H1 (cell line): ENCODE measurements at regions not wholly inside any gene's neighbourhood (a gene's known extent, or its start where the extent isn't known, plus 50 kb on each side); places are given as distances from the start of the nearest gene placed in this dataset.

Source experiments
- CTCF ChIA-PET: fragments of 300-600 bp; sonication (Branson Sonifier 250); formaldehyde crosslinking; loops from one replicate; lab custom pipeline; 2021; ENCODE audit not compliant: partially characterized antibody; lab: Charles Lee
- POLR2A ChIA-PET: fragments of 300-600 bp; sonication (Branson Sonifier 250); formaldehyde crosslinking; loops from one replicate; lab custom pipeline; 2021; ENCODE audit warnings: inconsistent platforms; ENCODE audit not compliant: partially characterized antibody; lab: Charles Lee
- DNase-seq, 2 experiments: peaks; one replicate each; pipeline versions ENCODE4 v3.0.0 to v3.0.0-alpha.2; 2010 to 2022; ENCODE audit warnings: low spot score in 2 of 2, low read depth in 1 of 2, mixed read lengths in 1 of 2
- FAIRE-seq: peaks from 2 replicates; lab custom pipeline; 2011; peaks lifted over from hg19 to GRCh38; lab: Jason Lieb, UNC
- H2AFZ ChIP-seq: 2 replicates; pipeline ENCODE4 v1.8.1; 2012; ENCODE audit warnings: low read length, inconsistent platforms
- H2AK5ac ChIP-seq: 2 replicates; pipeline ENCODE4 v1.6.1; 2013; ENCODE audit warnings: low read depth, low read length
- H2BK120ac ChIP-seq: replicated peaks from 2 replicates; pipeline ENCODE3; 2013; ENCODE audit warnings: low read depth, low read length, inconsistent platforms
- H2BK12ac ChIP-seq: 2 replicates; pipeline ENCODE4 v1.6.1; 2013; ENCODE audit warnings: low read depth, low read length
- H2BK15ac ChIP-seq: 2 replicates; pipeline ENCODE4 v1.6.1; 2013; ENCODE audit warnings: low read length
- H2BK20ac ChIP-seq: 2 replicates; pipeline ENCODE4 v1.6.1; 2013; ENCODE audit warnings: low read length
- H2BK5ac ChIP-seq: 2 replicates; pipeline ENCODE4 v1.6.1; 2013; ENCODE audit warnings: low read depth, low read length
- H3K14ac ChIP-seq: 2 replicates; pipeline ENCODE4 v1.6.1; 2013; ENCODE audit warnings: inconsistent platforms; ENCODE audit not compliant: insufficient read length
- H3K18ac ChIP-seq: 2 replicates; pipeline ENCODE4 v1.6.1; 2013; ENCODE audit warnings: low read length; ENCODE audit errors: extremely low read depth
- H3K23ac ChIP-seq: 2 replicates; pipeline ENCODE4 v1.6.1; 2013; ENCODE audit warnings: inconsistent platforms; ENCODE audit not compliant: insufficient read length
- H3K23me2 ChIP-seq: 2 replicates; pipeline ENCODE4 v1.6.1; 2013; ENCODE audit warnings: low read depth, low read length
- H3K27ac ChIP-seq: 2 replicates; pipeline ENCODE4 v1.6.1; 2011; ENCODE audit warnings: low read depth, low read length, inconsistent platforms
- H3K27me3 ChIP-seq, 4 experiments: replicated peaks in 1 of 4; 1 replicate in 1 of 4; 2 replicates in 3 of 4; pipeline versions ENCODE4 v1.6.1 to v1.8.1; 2011 to 2013; ENCODE audit warnings: low read length in 3 of 4, mild to moderate bottlenecking in 3 of 4, inconsistent platforms in 2 of 4, mixed read lengths in 2 of 4, moderate library complexity in 1 of 4; ENCODE audit not compliant: control insufficient read depth in 3 of 4, insufficient read depth in 3 of 4; ENCODE audit errors: extremely low read depth in 1 of 4
- H3K36me3 ChIP-seq, 4 experiments: 2 replicates each; pipeline versions ENCODE4 v1.6.1 to v1.8.1; 2011 to 2013; ENCODE audit warnings: mild to moderate bottlenecking in 4 of 4, low read length in 3 of 4, moderate library complexity in 2 of 4, control low read depth in 1 of 4, inconsistent platforms in 1 of 4; ENCODE audit not compliant: insufficient read depth in 4 of 4, control insufficient read depth in 2 of 4
- H3K4ac ChIP-seq: replicated peaks from 2 replicates; pipeline ENCODE3; 2013; ENCODE audit warnings: low read length, low read depth, mixed read lengths, inconsistent platforms; ENCODE audit not compliant: insufficient read length
- H3K4me1 ChIP-seq, 4 experiments: replicated peaks in 1 of 4; 1 replicate in 1 of 4; 2 replicates in 3 of 4; pipeline versions ENCODE4 v1.6.1 to v1.8.1; 2011 to 2013; ENCODE audit warnings: low read length in 3 of 4, inconsistent platforms in 2 of 4, mixed read lengths in 1 of 4; ENCODE audit not compliant: insufficient read depth in 4 of 4, control insufficient read depth in 3 of 4
- H3K4me2 ChIP-seq, 2 experiments: 2 replicates each; pipeline versions ENCODE4 v1.6.1 to v1.8.1; 2011 to 2013; ENCODE audit warnings: low read depth in 2 of 2, low read length in 2 of 2, control low read depth in 1 of 2, inconsistent platforms in 1 of 2, mild to moderate bottlenecking in 1 of 2; ENCODE audit not compliant: insufficient read depth in 1 of 2
- H3K4me3 ChIP-seq, 4 experiments: fragments of 200-600, 300-600 bp in 1 of 4; sonication (generic), shearing (Covaris generic), sonication (Bioruptor Twin) in 1 of 4; 2 replicates each; pipeline versions ENCODE4 v1.5.1 to v1.8.1; 2011 to 2016; ENCODE audit warnings: low read length in 4 of 4, low read depth in 3 of 4, control low read depth in 2 of 4, inconsistent platforms in 2 of 4, mild to moderate bottlenecking in 2 of 4, mixed read lengths in 1 of 4, moderate library complexity in 1 of 4; ENCODE audit not compliant: insufficient read depth in 2 of 4; ENCODE audit errors: extremely low read depth in 1 of 4
- H3K56ac ChIP-seq: replicated peaks from 2 replicates; pipeline ENCODE3; 2013; ENCODE audit warnings: low read depth, mild to moderate bottlenecking, mixed read lengths, low read length, inconsistent platforms; ENCODE audit not compliant: insufficient read length
- H3K79me1 ChIP-seq: 2 replicates; pipeline ENCODE4 v1.6.1; 2013; ENCODE audit warnings: low read depth, low read length, control low read depth
- H3K79me2 ChIP-seq, 2 experiments: 2 replicates each; pipeline versions ENCODE4 v1.6.1 to v1.8.1; 2012 to 2013; ENCODE audit warnings: low read length in 2 of 2, mild to moderate bottlenecking in 2 of 2, inconsistent platforms in 1 of 2; ENCODE audit not compliant: insufficient read depth in 2 of 2, control insufficient read depth in 1 of 2
- H3K9ac ChIP-seq, 4 experiments: replicated peaks in 1 of 4; 1 replicate in 1 of 4; 2 replicates in 3 of 4; pipeline versions ENCODE4 v1.6.1 to v1.8.1; 2011 to 2013; ENCODE audit warnings: low read depth in 3 of 4, low read length in 3 of 4, control low read depth in 2 of 4, mild to moderate bottlenecking in 2 of 4, moderate library complexity in 2 of 4, inconsistent platforms in 1 of 4; ENCODE audit errors: extremely low read depth in 1 of 4
- H3K9me3 ChIP-seq, 2 experiments: 2 replicates each; pipeline versions ENCODE4 v1.6.1 to v1.8.1; 2012 to 2013; ENCODE audit warnings: mild to moderate bottlenecking in 2 of 2, moderate library complexity in 2 of 2, control low read depth in 1 of 2, inconsistent platforms in 1 of 2, low read depth in 1 of 2, low read length in 1 of 2, mixed read lengths in 1 of 2; ENCODE audit not compliant: insufficient read depth in 2 of 2
- H4K20me1 ChIP-seq, 2 experiments: replicated peaks in 1 of 2; 2 replicates each; pipeline versions ENCODE3 to v1.8.1; 2011 to 2013; ENCODE audit warnings: inconsistent platforms in 2 of 2, low read length in 2 of 2, mild to moderate bottlenecking in 1 of 2; ENCODE audit not compliant: insufficient read depth in 2 of 2, control insufficient read depth in 1 of 2
- H4K5ac ChIP-seq: 2 replicates; pipeline ENCODE4 v1.6.1; 2013; ENCODE audit warnings: low read length, low read depth, mixed read lengths, inconsistent platforms; ENCODE audit not compliant: insufficient read length
- H4K8ac ChIP-seq: 2 replicates; pipeline ENCODE4 v1.8.0; 2013; ENCODE audit warnings: mild to moderate bottlenecking, moderate library complexity, low read length, inconsistent platforms; ENCODE audit not compliant: insufficient read depth; ENCODE audit errors: extremely low read depth
- H4K91ac ChIP-seq: replicated peaks from 2 replicates; pipeline ENCODE3; 2013; ENCODE audit warnings: low read length, mixed read lengths, inconsistent platforms; ENCODE audit not compliant: insufficient read length
- SIN3A ChIP-seq, 2 experiments: IDR thresholded peaks in 1 of 2; conservative IDR thresholded peaks in 1 of 2; 2 replicates each; pipeline ENCODE4 v1.6.1; 2011 to 2012; ENCODE audit warnings: low read length in 2 of 2, improper control_type of control experiment in 1 of 2, low read depth in 1 of 2, mild to moderate bottlenecking in 1 of 2
- TEAD4 ChIP-seq: IDR thresholded peaks from 2 replicates; pipeline ENCODE4 v1.6.1; 2012; ENCODE audit warnings: low read depth, low read length, inconsistent platforms, mixed read lengths
- WGBS, 2 experiments: shearing (Covaris generic) in 1 of 2; methylation state at CpG; one replicate each; pipeline versions ENCODE4 v1.1.6 to v1.1.7; 2013 to 2015; ENCODE audit warnings: low lambda C conversion rate in 2 of 2, mixed read lengths in 2 of 2, inconsistent platforms in 1 of 2, low coverage in 1 of 2, missing lambda C conversion rate in 1 of 2; ENCODE audit not compliant: insufficient replicate concordance in 2 of 2, insufficient coverage in 1 of 2, insufficient read length in 1 of 2; ENCODE audit errors: extremely low coverage in 1 of 2, missing lambda C conversion rate in 1 of 2; 5-methylcytosine and 5-hydroxymethylcytosine counted together

DNA sequence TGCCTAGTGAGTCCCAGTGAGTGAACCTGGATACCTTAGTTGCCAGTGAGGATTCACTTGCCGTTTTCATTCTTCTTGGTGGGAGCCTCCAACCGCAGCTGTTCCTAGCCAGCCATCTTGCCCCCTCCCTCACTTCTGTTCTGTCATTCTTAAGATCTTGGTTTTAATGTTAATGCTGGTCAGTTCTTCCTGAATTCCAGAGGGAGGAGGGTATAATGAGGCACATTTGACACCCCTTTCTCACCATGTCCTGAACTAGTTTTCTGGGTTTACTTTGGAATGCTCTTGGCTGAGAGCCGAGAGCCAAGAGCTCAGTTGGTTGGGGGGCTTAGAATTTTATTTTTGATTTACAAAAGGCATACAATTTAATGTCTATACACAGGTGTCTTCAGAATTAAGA, 78.5 kb upstream of the ADCY1 start:
- CTCF ChIA-PET = no interaction called here
- WGBS, 2 experiments = 77% methylated on average over 3 of the region's 3 CpGs; no CpG with 5 or more reads in 1 of the 2 experiments
- FAIRE-seq = no peak
- no peaks in the 10 kb centered on the region for H3K9me3 ChIP-seq
- no peaks in the 10 kb centered on the region for H3K23me2 ChIP-seq
- no peaks in the 10 kb centered on the region for H3K79me2 ChIP-seq
- no peak overlapping the region for H3K23ac ChIP-seq
- no peaks in the 10 kb centered on the region for H3K27me3 ChIP-seq
- H4K91ac ChIP-seq = peak overlapping the region; percentile 65
- no peak overlapping the region for H3K56ac ChIP-seq
- H4K5ac ChIP-seq = no peak overlapping the region
- peak overlapping the region; percentile 98; the same call in 1 of the 2 replicates for H2BK20ac ChIP-seq
- peak overlapping the region; percentile 60; the same call in 1 of the 2 replicates for H4K8ac ChIP-seq
- DNase-seq = no peak
- H3K9ac ChIP-seq = no peak overlapping the region
- peaks cover 0 to 11% (median 5%) of the 10 kb centered on the region in 4 experiments; a peak in 3 of 7 replicates for H3K4me1 ChIP-seq
- H4K20me1 ChIP-seq = no peaks in the 10 kb centered on the region
- H2AFZ ChIP-seq = no peak overlapping the region
- no peaks in the 10 kb centered on the region for H3K79me1 ChIP-seq
- no peaks in the 10 kb centered on the region for H3K36me3 ChIP-seq
- no peak overlapping the region for H3K4ac ChIP-seq
- peak overlapping the region; percentile 21 for H2BK120ac ChIP-seq
- H3K14ac ChIP-seq = no peak overlapping the region
- H2BK12ac ChIP-seq = 0 out of 2 replicates have a peak overlapping the region, but pooled peaks have one; percentile 60
- no peak overlapping the region for H3K27ac ChIP-seq
- POLR2A ChIA-PET = no interaction called here
- no peak overlapping the region for H2AK5ac ChIP-seq
- peak overlapping the region in 1 of 4 experiments; percentile 5; a peak in 1 of 8 replicates for H3K4me3 ChIP-seq
- TF ChIP-seq SIN3A (conservative IDR thresholded peaks at IDR 0.05 in 1 of 2, IDR thresholded peaks at IDR 0.05 in 1 of 2; ENCODE audit: low read depth in 1 of 2, low read length in 2 of 2) (no peak), TEAD4 (0 out of 2 replicates have a peak, but pooled peaks have one; percentile 13)
- no peak overlapping the region; the same call in 1 of the 2 replicates for H3K18ac ChIP-seq
- H2BK15ac ChIP-seq = no peak overlapping the region
- H3K4me2 ChIP-seq = no peak overlapping the region; a peak in 1 of 4 replicates
- peak overlapping the region; percentile 93; the same call in 1 of the 2 replicates for H2BK5ac ChIP-seq
